ENCODE measurements at regions not wholly inside any gene's neighbourhood (a gene's known extent, or its start where the extent isn't known, plus 50 kb on each side); places are given as distances from the start of the nearest gene placed in this dataset.

DNA sequence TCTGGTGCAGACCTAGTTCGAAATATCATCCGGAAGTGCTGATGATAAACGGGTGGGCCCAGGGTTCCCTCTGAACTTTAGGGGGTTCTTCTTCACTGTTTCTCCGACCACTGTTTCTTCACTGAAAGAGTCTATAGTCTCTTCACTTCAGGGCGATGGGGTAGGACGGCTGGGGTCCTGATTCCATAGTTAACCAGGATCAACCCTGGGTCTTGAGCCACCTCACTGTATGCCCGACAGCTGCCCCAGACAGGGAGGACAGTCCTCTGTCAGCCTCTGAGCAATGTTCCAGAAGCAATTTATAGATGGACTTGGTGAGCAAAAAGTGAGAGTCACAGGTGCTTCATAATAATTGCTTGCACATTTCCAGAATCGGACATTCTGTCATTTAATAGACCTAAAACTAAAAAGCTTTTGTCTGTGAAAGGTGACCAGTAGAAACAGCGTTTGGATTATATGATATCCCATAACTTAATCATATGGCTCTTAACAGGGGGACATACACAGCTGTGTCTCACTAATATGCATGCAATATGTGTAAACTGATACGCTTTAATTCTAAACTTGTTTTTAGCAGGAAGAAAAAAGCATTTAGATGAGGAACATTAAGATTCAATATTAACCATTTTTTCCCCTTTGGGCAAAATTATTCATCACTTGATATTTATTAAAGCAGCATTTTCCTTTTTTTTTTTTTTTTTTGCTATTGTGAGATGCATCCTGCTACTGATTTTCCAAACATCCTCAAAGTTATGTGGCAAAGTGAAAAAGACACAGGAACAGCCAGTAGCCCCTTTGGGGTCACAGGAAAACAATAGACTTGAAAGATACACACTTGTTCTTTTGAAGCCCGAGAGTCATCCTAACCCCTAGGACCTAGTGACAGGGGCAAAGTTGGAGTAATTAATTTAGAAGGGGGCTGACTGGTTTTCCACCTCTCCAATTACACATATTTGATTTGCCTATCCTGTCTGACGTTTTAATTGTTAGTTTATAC, 277.0 kb downstream of the ZNF536 start:
- no peak for DNase-seq

DNA sequence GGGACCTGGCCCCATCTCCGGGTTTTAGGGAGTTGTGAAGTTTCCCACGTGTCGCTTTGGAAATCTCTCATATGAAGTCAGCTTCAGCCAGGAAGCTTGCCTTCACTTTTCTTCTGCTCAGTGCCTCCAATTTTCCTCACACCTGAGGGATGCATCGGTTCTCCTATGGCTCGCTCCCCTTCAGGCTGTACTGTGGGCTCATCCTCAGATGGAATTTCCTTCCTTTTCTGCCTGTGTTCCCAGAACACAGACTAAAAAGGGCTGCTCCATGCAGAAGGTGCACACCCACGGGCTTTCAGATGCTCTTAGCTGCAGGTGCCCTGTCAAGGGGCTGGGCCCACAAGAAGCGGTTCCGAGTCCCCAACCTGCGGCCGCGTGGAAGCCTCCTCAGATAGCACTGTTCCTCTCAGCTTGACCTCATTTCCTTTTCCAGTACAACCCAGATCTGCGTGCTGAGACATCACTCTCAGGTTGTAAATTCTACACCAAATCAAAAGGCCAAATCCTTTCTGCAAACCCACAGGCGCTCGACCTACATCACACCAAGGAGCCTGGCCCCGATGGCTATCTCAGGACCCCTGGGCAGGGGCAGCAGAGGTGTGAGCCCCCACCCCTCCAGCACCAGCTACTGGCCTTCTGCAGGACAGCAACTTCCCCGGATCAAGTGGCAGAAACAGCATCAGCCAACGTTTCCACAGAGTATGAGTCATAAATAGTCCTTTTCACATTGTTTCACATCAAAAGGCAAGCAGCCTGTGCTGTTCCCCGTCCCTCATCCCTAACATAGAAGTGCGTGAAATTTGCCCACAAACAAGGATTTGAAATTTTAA, 275.9 kb downstream of the ZNF536 start:
- DNase-seq: no peak

DNA sequence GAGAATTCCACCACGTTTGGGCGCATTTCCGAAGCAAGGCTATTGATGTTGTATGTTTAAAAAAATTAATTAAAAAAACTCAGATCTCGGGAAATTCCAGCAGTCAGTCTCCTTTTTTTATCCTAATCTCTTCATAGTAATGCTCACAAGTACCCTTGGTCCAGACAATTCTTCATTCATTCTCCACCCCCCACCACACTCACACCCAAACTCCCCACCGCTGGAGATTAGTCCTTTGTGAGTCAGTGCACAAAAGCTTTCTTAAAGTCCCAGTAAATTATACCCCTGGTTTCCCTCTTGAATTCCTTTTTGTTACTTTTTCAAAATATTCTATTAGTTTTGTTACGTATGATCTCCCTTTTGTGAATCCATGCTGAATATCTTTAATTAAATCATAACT, 274.6 kb downstream of the ZNF536 start:
- DNase-seq: no peak

DNA sequence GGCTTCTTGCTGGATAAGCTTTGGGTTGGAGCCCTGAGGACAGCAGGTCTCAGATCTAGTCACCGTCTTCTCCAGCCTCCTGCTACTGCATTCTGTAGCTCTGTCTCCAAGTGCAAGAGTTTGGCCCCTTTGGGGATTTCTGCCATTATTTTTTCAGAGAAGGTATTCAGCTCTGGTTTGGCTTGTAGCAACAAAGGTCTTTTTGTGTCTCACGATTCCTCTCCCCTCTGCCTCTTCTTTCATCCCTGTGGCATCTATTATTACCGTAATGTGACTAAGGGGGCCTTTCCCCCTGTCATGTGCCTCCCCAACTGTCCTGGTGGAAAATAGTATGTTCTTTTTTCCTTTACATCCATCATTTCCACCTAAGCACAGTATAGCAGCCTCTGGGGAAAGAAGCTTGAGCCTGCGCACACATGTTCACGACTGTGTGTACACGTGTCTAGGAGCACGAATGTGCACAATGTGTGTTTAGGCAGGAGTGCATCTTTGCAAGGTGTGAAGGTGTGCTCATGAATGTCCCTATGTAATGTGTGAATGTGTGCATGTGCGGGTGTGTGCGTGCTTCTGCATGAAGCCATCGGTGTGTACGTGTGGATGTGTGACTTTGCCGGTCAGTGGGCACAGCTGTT, 273.9 kb downstream of the ZNF536 start:
- DNase-seq: no peak

DNA sequence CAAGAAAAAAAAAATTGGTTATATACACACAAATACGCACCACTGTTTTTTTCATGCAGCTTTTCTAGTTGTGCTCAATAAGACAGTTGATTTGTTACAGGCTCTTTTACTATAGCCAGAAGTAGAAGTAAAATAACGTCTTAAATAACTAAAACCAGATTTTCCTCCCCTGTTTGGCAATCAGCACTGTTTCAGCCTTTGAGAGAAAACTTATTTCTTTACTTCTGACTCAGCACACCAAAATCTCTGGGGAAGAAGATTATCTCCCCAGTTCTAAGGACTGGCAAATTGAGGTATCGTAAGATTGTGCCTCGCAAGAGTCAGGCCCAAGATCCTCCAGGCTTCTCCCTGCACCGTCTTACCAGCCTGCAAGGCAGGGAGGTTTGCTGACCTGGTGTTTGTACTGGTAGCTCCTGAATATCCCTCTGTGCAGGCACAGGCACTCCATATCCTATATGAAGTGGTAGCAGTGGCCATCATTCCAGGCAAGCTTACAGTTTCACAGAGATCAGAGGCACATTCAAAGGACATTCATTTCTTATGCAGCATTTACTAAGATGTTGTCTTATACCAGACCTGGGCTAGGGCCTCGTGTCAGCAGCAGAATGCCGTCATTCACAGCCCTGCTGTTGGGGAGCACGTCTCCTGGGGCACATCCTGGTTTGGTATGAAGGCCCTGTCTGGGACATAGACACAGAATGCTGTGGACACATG, 268.2 kb downstream of the ZNF536 start:
- DNase-seq: no peak

- no peak for DNase-seq
Observed at GRCh38 chr19:30638889-30639288, 266.7 kb downstream of the ZNF536 start.

DNA sequence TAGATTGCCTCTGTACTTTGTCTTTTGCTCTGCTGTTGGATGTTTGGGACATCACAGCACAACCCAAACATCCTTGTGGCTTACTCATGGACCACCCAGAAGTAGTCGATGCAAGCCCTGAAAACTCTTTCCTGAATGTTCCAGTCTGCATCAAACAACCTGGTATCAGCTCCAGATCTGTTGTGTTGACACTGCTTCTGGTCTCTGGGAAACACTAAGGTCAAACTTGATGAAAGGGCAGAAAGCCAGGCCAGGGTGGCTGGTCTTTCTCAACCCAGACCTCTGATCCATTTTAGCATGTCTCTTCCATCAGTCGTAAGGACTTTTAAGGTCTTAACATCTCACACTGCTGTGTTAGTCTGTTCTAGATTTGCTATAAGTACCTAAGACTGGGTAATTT, 265.7 kb downstream of the ZNF536 start:
- no peak for DNase-seq

GRCh38 chr19:30634996-30635975, 263.1 kb downstream of the ZNF536 start:
- no peak for DNase-seq

GRCh38 chr19:30634131-30634830, 262.1 kb downstream of the ZNF536 start:
- no peak for DNase-seq

DNA sequence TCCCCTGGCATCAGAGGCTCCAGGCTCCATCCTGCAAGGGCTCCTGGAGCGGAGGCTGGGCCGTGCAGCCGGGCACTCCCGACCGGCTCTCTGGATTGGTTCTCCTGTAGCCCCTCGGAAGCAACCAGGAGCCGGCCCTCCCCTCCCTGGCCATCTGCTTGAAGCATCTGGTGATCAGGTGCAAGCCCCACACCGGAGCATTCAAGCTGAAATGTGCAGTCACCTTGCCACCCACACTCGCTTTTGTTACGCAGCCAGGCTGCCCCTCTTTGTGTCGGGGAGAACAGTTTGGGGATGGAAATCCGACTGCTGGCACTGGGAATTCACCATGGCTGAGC, 258.8 kb downstream of the ZNF536 start:
- no peak for DNase-seq

DNA sequence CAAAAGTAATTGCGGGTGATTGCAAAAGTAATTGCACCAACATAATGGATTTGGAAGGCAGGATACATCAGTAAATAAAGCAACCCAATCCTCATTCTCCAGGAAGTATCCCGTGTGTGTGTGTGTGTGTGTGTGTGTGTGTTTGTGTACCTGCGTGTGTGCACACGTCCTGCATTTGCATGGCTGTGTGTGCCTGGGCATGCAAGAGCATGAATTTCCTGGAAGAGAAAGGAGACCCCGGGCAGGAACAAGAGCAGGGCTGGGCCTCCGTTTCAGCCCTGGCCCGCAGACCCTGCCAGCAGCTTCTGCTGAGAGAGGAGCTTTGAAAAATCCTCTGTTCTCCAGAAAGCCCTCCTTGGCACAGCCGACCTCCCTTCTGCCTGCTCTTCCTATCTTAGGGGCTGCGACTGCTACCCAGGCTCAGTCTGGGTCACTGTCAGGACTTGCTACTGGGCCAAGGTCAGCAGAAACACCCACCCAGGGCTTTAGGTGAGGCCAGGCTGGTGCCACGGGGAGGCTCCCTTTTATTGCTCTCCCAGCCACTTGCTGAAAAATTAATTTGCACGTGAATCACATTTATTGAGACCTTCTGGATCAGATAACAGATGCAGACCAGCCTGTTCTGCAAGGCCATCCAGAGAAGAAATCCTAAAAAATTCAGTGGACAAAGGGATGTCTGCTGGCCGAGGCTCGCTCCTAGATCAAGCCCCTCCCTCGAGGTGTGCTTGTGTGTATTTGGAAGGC, 258.3 kb downstream of the ZNF536 start:
- no peak for DNase-seq

DNA sequence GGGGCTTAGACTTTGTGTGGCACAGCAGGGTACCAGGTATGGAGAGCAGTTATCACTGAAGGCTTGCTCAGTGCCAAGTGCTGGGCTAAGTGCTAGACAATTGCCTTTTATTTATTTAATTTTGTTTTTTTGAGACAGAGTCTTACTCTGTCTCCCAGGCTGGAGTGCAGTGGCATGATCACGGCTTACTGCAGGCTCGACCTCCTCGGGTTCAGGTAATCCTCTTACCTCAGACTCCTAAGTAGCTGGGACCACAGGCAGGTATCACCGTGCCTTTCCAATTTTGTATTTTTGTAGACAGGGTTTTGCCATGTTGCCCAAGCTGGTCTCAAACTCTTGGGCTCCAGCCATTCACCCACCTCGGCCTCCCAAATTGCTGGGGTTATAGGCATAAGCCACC, 256.9 kb downstream of the ZNF536 start:
- no peak for DNase-seq

DNA sequence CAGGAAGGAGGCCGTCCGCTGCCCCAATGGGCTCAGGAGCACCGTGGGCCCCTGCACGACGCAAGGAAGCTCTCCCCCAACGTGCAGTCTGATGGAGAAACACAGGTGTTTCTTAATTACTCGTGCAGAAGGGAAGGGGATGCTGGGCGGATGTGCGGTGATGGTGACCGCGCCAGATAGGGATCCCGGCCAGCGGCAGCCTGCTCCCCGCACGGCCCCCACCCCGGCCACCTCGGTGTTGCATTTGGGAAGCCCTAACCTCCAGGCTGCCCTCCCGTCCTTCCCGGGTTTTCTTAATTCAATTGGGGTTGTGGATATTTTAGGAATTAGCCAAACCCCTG, 254.4 kb downstream of the ZNF536 start:
- DNase-seq: no peak

DNA sequence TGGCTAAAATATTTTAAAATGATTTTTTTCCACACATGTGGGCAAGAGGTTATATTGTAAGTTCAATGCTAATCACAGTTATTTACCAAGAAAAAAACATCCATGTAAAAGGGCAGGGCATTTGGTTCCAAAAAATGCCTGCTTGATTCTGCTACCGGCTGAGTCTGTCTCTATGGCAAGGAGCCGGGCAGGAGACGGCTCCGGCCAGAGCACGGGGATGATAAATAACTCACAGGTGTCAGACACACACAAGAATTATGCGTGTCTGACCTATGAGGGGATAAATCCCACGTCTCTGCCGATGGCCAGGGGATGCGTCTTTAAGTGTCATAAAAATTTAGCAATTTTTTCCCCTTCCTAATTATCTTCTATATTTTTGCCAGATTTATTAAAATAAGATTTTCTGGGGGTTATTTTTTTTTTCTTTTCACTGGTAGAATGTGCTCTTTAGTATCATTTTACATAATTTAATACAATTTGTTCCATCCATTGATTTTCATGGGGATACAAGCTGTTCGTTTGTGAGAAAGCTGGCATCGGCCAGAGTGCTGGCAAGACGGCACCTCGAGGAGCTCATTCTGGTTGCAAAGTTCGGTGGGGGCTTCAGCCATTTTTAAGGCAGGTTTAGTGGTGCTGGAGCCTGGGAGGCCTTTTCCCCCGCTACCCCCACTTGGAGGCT, 253.9 kb downstream of the ZNF536 start:
- DNase-seq: no peak

DNA sequence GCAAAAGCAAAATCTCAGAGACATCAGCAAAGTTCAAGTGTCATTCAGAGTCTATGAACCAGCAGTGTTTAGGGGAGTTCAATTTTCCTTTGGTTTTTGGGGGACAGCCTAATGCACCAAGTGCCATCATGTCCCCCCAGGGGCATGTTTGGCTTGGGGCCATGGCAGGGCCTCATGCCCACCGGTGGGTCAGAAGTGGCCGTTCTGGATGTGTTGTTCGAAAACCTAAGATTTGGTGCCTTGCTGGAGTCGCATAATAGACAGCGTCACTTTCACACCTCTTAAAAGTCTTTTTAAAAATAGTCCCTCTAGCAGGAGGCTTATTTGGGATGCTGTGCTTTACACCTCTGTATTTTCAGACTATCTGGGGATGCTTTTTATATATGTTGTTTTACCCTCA, 250.1 kb downstream of the ZNF536 start:
- DNase-seq: no peak

GRCh38 chr19:30621326-30621920, 249.2 kb downstream of the ZNF536 start:
- DNase-seq: no peak

GRCh38 chr19:30620354-30620753, 248.2 kb downstream of the ZNF536 start:
- DNase-seq: no peak

DNA sequence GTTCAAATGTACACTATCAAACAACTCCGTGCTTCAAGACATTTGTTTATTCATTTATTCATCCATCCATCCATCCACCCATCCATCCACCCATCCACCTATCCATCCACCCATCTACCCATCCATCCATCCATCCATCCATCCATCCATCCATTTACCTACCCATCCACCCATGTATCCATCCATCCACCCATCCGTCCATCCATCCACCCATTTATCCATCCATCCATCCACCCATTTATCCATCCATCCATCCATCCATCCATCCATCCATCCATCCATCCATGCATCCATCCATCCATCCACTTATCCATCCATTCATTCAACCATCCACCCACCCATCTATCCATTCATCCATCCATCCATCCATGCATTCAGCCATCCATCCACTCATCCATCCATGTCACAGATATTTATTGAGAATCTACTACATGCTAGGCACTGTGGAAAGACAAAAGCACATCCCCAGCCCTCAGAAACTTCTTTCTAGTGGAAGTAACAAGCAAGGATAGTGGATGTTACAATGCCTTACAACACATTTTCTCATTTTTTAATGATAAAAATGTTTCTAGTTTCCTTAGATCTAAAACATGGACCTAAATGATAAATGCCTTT, 237.6 kb downstream of the ZNF536 start:
- no peak for DNase-seq

- DNase-seq: no peak
Observed at GRCh38 chr19:30608471-30608870, 236.3 kb downstream of the ZNF536 start.
